Hepatocyte (in vitro differentiated cells): ENCODE measurements at regions not wholly inside any gene's neighbourhood (a gene's known extent, or its start where the extent isn't known, plus 50 kb on each side); places are given as distances from the start of the nearest gene placed in this dataset.

Source experiments
- CTCF ChIP-seq: fragments of 200-600 bp; sonication (generic); IDR thresholded peaks from 2 replicates; pipeline ENCODE4 v1.5.1; 2016; ENCODE audit warnings: antibody characterized with exemption, mild to moderate bottlenecking; ENCODE audit not compliant: poor library complexity
- EZH2 ChIP-seq: fragments of 200-600 bp; sonication (generic); IDR thresholded peaks from 2 replicates; pipeline ENCODE4 v1.6.1; 2016; ENCODE audit warnings: antibody characterized with exemption, mild to moderate bottlenecking, borderline replicate concordance
- EZH2phosphoT487 ChIP-seq: fragments of 200-600 bp; sonication (generic); IDR thresholded peaks from one replicate; pipeline ENCODE4 v1.6.1; 2018; ENCODE audit warnings: antibody characterized with exemption, mild to moderate bottlenecking, low read depth, moderate library complexity; ENCODE audit not compliant: unreplicated experiment, severe bottlenecking

DNA sequence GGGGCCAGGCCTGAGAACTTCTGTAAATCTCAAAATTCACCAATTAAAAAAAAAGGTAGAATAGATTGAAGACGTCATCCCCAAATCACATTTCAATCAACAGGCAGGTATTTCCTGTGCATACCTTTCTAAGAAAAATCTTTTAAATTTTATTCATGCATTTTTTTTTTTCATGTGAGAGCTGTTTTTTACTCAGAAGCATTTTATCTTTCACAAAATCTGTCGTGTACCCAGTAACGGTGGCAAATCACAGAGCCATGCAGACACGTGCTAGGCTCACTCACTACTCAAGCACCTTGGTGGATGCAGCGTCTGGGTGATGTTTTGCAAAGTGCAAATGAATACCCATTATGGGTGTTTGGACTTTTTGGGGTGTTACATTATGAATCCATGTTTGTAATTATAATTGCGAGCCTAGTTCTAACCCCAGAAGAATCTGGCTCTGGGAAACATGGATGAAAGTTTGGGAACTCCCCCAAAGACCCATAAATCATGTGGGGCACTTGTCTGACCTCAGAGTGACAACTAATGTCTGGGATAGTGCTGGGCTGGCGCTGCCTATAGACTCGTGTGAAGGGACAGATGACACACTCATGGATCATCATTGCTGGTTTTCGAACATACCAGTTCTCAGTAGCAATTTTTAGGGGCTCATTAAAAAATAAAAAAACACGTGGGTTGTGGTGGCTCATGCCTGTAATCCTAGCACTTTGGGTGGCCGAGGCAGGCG, 335.2 kb downstream of the LPIN1 start:
- no peak for TF ChIP-seq CTCF
- no peak for TF ChIP-seq EZH2
- no peak for TF ChIP-seq EZH2phosphoT487
